NCI-H1105 treated with DMSO at 0.1 percent for 48 hours (cell line): ENCODE measurements at regions not wholly inside any gene's neighbourhood (a gene's known extent, or its start where the extent isn't known, plus 50 kb on each side); places are given as distances from the start of the nearest gene placed in this dataset.

Experiments used
- DNase-seq: peaks from one replicate; lab custom pipeline; 2025; lab: John Stamatoyannopoulos, UW

GRCh38 chr17:79174193-79174765, 99.7 kb downstream of the ENGASE start:
- DNase-seq: no peak

- DNase-seq: no peak
These were observed 96.6 kb downstream of the ENGASE start for GRCh38 chr17:79171188-79171587.

- DNase-seq: no peak
These were observed 95.2 kb downstream of the ENGASE start for GRCh38 chr17:79169861-79170260.

- DNase-seq: no peak
These were observed 94.7 kb downstream of the ENGASE start for GRCh38 chr17:79169366-79169765.

GRCh38 chr17:79168486-79169055, 93.9 kb downstream of the ENGASE start:
- no peak for DNase-seq

- DNase-seq: no peak
These were observed 92.9 kb downstream of the ENGASE start for GRCh38 chr17:79167486-79167885.

GRCh38 chr17:79165756-79166473, 91.3 kb downstream of the ENGASE start:
- DNase-seq: no peak

- DNase-seq: no peak
These were observed 90.5 kb downstream of the ENGASE start for GRCh38 chr17:79164913-79165695.

GRCh38 chr17:79164408-79164807, 89.8 kb downstream of the ENGASE start:
- no peak for DNase-seq

- DNase-seq: no peak
These were observed 88.4 kb downstream of the ENGASE start for GRCh38 chr17:79163071-79163470.

GRCh38 chr17:79162012-79162963, 87.7 kb downstream of the ENGASE start:
- no peak for DNase-seq

- no peak for DNase-seq
These were observed 86.5 kb downstream of the ENGASE start for GRCh38 chr17:79160980-79161636.

- no peak for DNase-seq
These were observed 85.3 kb downstream of the ENGASE start for GRCh38 chr17:79159926-79160325.

- DNase-seq: no peak
These were observed 84.8 kb downstream of the ENGASE start for GRCh38 chr17:79159471-79159870.

- DNase-seq: no peak
These were observed 82.0 kb downstream of the ENGASE start for GRCh38 chr17:79156463-79157095.

GRCh38 chr17:79155701-79156100, 81.1 kb downstream of the ENGASE start:
- DNase-seq: no peak

GRCh38 chr17:79154951-79155585, 80.4 kb downstream of the ENGASE start:
- DNase-seq: no peak

- DNase-seq: no peak
These were observed 79.8 kb downstream of the ENGASE start for GRCh38 chr17:79154446-79154845.

- DNase-seq: no peak
These were observed 78.9 kb downstream of the ENGASE start for GRCh38 chr17:79153367-79154130.
